ENCODE measurements at regions not wholly inside any gene's neighbourhood (a gene's known extent, or its start where the extent isn't known, plus 50 kb on each side); places are given as distances from the start of the nearest gene placed in this dataset.

- TF ChIP-seq CTCF (IDR thresholded peaks at IDR 0.05; ENCODE audit: low read length) (no peak), EZH2phosphoT487 (IDR thresholded peaks at IDR 0.05; ENCODE audit: low read length) (no peak), EZH2 (optimal IDR thresholded peaks at IDR 0.05; ENCODE audit: low read depth, low read length) (no peak)
Measured at GRCh38 chr1:81466961-81467360, 333.8 kb upstream of the ADGRL2 start.

All from MM.1S (cell line).